NCI-H187 (cell line): ENCODE measurements at regions not wholly inside any gene's neighbourhood (a gene's known extent, or its start where the extent isn't known, plus 50 kb on each side); places are given as distances from the start of the nearest gene placed in this dataset.

Source experiments
- DNase-seq, 2 experiments: peaks; one replicate each; lab custom pipeline; 2025; lab: John Stamatoyannopoulos, UW

DNA sequence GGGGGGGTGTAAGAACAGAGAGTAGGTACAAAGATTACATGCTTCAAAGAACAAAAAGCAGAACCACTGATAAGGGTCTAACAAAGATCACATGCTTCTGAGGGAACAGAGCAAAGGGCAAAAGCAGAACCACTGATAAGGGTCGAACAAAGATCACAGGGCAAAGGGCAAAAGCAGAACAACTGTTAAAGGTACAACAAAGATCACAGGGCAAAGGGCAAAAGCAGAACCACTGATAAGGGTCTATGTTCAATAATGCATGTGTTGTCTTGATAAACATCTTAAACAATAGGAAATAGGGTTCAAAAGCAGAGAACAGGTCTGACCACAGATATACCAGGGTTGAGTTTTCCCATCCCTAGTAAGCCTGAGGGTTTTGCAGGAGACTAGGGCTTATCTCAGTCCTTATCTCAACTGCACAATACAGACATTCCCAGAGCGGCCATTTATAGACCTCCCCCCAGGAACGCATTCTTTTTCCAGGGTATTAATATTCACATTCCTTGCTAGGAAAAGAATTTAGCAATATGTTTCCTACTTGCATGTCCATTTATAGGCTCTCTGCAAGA is 81.9 kb upstream of the PGR start:
- DNase-seq: no peak

DNA sequence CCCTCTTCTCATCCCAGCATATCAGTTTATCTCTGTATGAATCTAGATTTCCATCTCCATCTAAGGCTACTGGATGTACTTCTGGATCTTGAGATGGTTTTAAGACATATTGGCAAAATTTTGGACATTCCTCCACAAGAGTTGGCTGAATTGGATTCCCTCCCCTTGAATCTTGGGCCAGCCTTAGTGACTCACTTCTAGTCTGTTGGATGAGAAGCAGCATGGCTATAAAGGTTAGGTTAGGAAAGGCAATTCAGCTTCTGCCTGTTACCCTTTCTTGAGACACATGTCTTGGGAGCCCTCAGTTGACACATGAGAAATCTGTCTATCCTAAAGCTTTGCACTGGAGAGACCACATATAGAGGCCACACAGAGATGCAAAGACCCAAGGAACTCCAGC is 73.0 kb upstream of the PGR start:
- DNase-seq: no peak

DNA sequence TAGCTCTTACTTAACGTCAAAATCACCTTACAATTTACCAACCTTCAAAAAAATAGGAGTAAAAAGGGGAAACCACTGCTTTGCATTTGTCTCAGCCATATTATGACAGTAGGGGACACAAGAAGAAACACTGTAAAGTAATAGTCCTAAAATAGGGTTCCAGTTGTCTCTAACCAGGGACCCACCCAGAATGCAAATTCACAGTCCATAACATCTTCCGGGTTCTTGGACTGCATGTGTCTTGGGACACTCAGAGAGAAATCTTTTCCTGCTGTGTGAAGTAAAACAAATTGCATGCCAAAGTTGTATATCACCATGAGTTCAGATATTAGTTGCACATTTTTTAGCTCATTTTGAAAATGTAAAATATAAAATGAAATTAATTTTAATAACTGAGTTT is 69.8 kb upstream of the PGR start:
- no peak for DNase-seq

DNA sequence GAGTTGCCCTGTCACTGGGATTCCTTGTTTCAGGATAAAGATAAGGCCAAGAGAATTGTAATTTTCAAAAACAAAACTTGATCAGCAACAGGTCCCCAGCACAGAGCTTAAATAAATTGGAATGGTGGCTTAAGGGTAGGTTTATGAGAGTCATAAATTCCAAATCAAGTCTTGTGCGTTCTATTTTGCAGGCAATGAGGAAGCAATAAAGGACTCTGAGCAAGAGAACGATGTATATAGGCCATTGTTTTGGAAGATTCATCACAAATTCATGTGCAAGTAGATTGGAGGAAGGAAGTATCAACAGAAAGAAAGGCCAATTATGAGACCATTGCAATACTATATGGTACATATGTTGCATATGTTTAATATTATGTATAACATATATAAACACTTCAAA is 65.7 kb upstream of the PGR start:
- no peak for DNase-seq

DNA sequence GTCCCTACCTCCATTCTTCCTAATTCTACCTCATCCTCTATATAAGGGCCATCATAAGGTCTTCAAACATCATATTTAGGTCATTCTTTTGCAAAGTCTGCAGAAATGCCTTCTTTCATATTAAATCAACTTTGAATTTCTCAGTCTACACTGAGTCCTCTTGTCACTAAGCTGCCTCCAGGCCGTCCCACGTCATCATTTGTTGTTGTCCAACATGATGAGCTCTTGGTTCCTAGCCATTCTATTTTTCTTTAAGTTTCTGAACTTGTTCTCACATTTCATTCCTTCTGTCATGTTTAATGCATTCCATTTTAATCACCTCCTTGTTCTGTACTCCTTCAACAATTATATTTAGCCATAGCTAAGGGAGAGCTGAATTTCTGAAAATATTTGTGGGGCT is 59.2 kb upstream of the PGR start:
- no peak for DNase-seq

DNA sequence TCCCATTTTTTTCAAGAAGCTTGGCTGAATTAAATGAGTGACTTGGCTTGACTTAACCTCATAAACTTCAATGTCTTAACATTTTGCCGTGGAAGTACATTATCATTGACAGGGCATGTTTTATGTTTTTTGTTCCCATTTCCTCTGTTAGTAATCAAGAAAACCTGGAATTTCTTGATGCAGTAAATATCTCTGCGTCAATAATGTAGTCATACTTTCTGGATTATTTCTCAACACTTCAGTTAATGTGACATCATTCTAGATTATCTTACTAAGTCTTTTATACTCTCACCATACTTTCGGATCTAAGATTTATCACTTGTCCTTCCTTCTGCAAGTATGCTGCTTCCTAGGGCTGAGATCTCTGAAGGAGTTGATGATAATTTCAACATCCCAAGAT is 58.6 kb upstream of the PGR start:
- DNase-seq: no peak

DNA sequence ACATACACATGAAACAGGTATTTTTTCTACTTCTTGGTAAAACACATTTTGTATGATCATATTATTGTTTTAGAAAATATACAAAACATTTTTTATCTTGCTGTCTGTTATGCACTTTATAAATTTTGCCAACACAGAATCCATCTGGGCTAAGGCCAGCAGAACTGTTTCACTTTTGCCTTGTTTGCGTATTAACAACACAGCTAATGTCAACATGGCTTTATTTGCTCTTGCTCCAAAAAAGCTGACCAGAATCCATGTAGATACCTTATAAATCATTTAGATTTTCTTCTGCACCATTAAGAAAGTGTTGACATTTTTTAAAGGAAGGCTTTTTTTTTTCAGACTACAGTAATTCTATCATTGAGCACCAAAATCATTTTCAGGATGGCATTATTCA is 58.1 kb upstream of the PGR start:
- DNase-seq: no peak

DNA sequence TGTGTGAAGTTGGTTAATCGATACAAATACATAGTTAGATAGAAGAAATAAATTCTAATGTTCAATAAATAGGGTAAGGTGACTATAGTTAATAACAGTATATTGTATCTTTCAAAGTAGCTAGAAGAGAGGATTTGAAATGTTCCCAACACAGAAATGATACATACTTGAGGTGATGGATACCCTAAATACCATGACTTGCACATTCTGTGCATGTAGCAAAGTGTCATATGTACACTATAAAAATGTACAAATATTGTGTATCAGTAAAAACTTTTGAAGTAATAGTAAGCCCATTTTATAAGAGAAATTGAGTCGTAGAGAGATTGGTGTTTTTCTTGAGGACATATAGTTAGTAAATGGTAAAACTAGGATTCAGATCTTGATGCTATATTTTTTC is 56.4 kb upstream of the PGR start:
- DNase-seq: no peak

DNA sequence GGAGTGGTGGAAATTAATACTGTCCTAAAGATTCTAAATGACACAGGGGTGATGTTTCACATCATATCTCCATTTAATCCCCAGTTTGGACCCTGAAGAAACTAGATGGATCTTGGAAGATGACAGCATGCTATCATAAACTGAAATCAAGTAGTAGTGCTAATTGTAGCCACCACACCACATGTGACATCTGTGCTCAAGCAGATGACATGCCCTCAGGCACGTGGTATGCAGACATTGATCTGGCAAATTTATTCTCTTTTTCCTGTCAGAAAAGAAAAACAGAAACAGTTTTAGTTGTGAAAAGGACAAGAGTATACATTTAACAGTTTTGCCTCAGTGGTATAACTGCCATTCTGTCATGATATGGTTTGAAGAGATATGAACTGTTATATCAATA is 52.9 kb upstream of the PGR start:
- no peak for DNase-seq

DNA sequence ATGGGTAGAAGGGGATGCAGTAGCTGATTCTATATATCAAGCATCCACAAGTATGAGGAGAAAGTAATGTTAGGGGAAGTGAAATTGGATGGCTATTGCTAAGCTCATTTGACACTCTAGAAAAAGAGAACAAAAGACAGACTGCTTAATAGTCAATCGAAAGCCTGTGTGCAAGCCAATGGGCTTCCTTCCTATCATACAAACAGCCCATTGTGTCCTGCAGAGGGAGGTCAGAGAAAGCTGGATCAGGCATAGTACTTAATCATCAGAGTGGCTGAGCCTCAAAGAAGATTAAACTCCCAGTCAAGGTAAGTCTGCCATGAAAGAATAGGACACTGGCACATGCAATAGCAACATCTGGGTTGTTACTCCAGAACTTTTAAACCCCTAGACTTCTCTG is 50.9 kb upstream of the PGR start:
- DNase-seq: no peak
